ENCODE measurements at regions not wholly inside any gene's neighbourhood (a gene's known extent, or its start where the extent isn't known, plus 50 kb on each side); places are given as distances from the start of the nearest gene placed in this dataset.

GRCh38 chr2:16466821-16467151, 198.8 kb downstream of the CYRIA start:
- WGBS (ENCODE audit: extremely low coverage, insufficient read length, low lambda C conversion rate), result no CpG with 5 or more reads among the region's 2 CpGs
- Histone ChIP-seq H2BK20ac (ENCODE audit: low read depth, low read length, poor library complexity, severe bottlenecking) (no peak overlapping the region), H3K9me3 (ENCODE audit: control insufficient read depth, low read depth, low read length) (no peaks in the 10 kb centered on the region), H2AFZ (ENCODE audit: low read length) (no peak overlapping the region), H3T11ph (ENCODE audit: low read length) (no peak overlapping the region), H4K8ac (replicated peaks; ENCODE audit: insufficient read length, low read depth, low read length) (no peak overlapping the region), H3K23ac (ENCODE audit: insufficient read length, low read depth, low read length) (no peak overlapping the region), H3K4me2 (ENCODE audit: insufficient read depth, insufficient read length, low read length) (no peak overlapping the region), H2AK5ac (ENCODE audit: insufficient read length, low read length) (no peak overlapping the region), H4K20me1 (ENCODE audit: control insufficient read depth, insufficient read depth, insufficient read length) (no peaks in the 10 kb centered on the region), H3K79me2 (ENCODE audit: insufficient read depth, low read length) (no peaks in the 10 kb centered on the region), H2BK12ac (ENCODE audit: insufficient read length, low read depth, low read length) (no peak overlapping the region), H3K4me1 (ENCODE audit: insufficient read depth, low read length) (no peaks in the 10 kb centered on the region), H4K91ac (ENCODE audit: insufficient read length, low read depth, low read length) (no peak overlapping the region), H2BK15ac (ENCODE audit: low read depth, low read length) (no peak overlapping the region), H3K79me1 (ENCODE audit: insufficient read depth, low read depth, low read length, poor library complexity, severe bottlenecking) (no peaks in the 10 kb centered on the region), H4K5ac (ENCODE audit: insufficient read length, low read depth, low read length) (no peak overlapping the region), H3K14ac (ENCODE audit: insufficient read depth, low read length) (no peak overlapping the region), H2BK5ac (ENCODE audit: insufficient read length, low read length) (no peak overlapping the region), H3K9ac (ENCODE audit: extremely low read depth, insufficient read length, low read length) (no peak overlapping the region), H3K56ac (ENCODE audit: insufficient read length, low read depth, low read length) (no peak overlapping the region), H3K18ac (ENCODE audit: insufficient read length, low read depth, low read length) (no peak overlapping the region), H3K27ac (ENCODE audit: insufficient read length, low read depth, low read length) (no peak overlapping the region), H2BK120ac (ENCODE audit: low read depth, low read length, poor library complexity, severe bottlenecking) (no peak overlapping the region), H3K27me3 (ENCODE audit: insufficient read depth, low read length) (no peaks in the 10 kb centered on the region), H3K4ac (ENCODE audit: low read depth, low read length) (no peak overlapping the region), H3K23me2 (ENCODE audit: insufficient read length, low read depth, low read length, poor library complexity, severe bottlenecking) (no peaks in the 10 kb centered on the region)
- no peak for TF ChIP-seq CTCF (conservative IDR thresholded peaks at IDR 0.05)
- Mint-ChIP-seq H3K4me3 (no peak overlapping the region), H3K9me3 (no peaks in the 10 kb centered on the region), H3K36me3 (ENCODE audit: insufficient read depth in 1 of 3, low read depth in 3 of 3) (no peaks in the 10 kb centered on the region), H3K27me3 (ENCODE audit: low read depth) (no peaks in the 10 kb centered on the region; the same call in 1 of the 2 replicates), H3K4me1 (0 out of 4 replicates have a peak, but pooled peaks cover 3% of the 10 kb centered on the region in 2 experiments), H3K27ac (peak overlapping the region in 1 of 3 experiments; percentile 69; a peak in 1 of 7 replicates)
- DNase-seq, result no peak

All from H9 (cell line).